ENCODE measurements at regions not wholly inside any gene's neighbourhood (a gene's known extent, or its start where the extent isn't known, plus 50 kb on each side); places are given as distances from the start of the nearest gene placed in this dataset.
"Not testable (repeated sequence)": the region's sequence is repeated elsewhere in the genome, so short reads cannot be mapped to it uniquely, and the experiment has no call there.

- TF ChIP-seq BHLHE40 (IDR thresholded peaks at IDR 0.05; ENCODE audit: low read length); JUND (CRISPR knock-in tag; IDR thresholded peaks at IDR 0.05); BRF2 (CRISPR knock-in tag; IDR thresholded peaks at IDR 0.05); CTCF (CRISPR knock-in tag; IDR thresholded peaks at IDR 0.05); DPF2 (CRISPR knock-in tag; IDR thresholded peaks at IDR 0.05; ENCODE audit: borderline replicate concordance, low read depth); CHCHD3 (CRISPR knock-in tag; IDR thresholded peaks at IDR 0.05); GPN1 (CRISPR knock-in tag; IDR thresholded peaks at IDR 0.05; ENCODE audit: borderline replicate concordance); SAFB2 (CRISPR knock-in tag; IDR thresholded peaks at IDR 0.05; ENCODE audit: borderline replicate concordance, low read depth); RFX5 (IDR thresholded peaks at IDR 0.05; ENCODE audit: low read depth, low read length); POLR2A (IDR thresholded peaks at IDR 0.05; ENCODE audit: insufficient read depth in 1 of 2, low read depth in 2 of 2, low read length in 2 of 2); ELF4 (CRISPR knock-in tag; IDR thresholded peaks at IDR 0.05; ENCODE audit: borderline replicate concordance); EZH2 (conservative IDR thresholded peaks at IDR 0.05; ENCODE audit: low read depth, low read length): not testable (repeated sequence)
- TF ChIP-seq, protein P1, sequence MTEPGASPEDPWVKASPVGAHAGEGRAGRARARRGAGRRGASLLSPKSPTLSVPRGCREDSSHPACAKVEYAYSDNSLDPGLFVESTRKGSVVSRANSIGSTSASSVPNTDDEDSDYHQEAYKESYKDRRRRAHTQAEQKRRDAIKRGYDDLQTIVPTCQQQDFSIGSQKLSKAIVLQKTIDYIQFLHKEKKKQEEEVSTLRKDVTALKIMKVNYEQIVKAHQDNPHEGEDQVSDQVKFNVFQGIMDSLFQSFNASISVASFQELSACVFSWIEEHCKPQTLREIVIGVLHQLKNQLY (CRISPR knock-in tag; IDR thresholded peaks at IDR 0.05), result not testable (repeated sequence)
- TF ChIP-seq, protein P2, sequence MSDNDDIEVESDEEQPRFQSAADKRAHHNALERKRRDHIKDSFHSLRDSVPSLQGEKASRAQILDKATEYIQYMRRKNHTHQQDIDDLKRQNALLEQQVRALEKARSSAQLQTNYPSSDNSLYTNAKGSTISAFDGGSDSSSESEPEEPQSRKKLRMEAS (IDR thresholded peaks at IDR 0.05), result not testable (repeated sequence)
These were observed 1107.4 kb upstream of the INTU start for GRCh38 chr4:126525400-126525799.
